Lung microvascular endothelial cell (primary cell): ENCODE measurements at regions not wholly inside any gene's neighbourhood (a gene's known extent, or its start where the extent isn't known, plus 50 kb on each side); places are given as distances from the start of the nearest gene placed in this dataset.
"Not testable (repeated sequence)": the region's sequence is repeated elsewhere in the genome, so short reads cannot be mapped to it uniquely, and the experiment has no call there.

Experiments
- DNase-seq, 2 donors: peaks; one replicate each; pipeline versions ENCODE4 v3.0.0 to v3.0.0-alpha.2; 2010; ENCODE audit warnings: low read depth in 2 of 2

DNA sequence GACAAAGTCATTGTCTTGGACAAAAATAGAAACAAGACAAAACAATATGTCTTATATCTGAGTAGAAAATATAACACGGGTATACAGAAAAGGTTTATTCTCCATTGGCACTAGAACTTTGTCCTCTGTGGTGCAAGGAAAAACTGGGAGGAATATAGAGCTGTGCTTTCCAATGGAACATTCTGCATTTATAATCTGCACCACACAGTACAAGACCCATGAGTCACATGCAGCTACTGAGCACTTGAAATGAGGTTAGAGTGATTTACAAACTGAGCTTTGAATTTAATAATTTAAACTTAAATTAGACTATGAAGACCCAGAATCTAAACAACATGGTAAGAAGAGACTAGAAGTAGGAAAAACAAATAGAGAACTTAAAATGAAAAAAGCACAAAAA, 86.1 kb downstream of the RAP2A start:
- DNase-seq, result no peak

DNA sequence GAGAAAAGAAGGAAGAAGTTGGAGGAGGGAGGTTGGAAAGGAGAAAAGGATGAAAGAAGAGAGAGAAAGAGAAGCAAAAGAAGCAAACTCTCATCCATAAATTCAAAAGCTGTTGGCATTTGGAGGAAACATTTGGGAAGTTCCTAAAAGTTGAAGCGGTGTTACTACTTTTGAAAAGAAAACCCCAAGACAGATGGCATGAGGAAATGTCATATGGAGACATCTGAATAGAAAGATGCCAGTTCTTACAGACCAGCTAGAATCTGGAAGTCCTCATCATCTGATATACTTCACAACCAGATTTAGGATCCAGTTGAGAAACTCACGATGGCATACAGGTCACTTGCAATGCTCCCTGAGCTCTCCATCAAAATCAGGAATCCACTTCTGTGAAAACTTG, 86.9 kb downstream of the RAP2A start:
- no peak for DNase-seq

DNA sequence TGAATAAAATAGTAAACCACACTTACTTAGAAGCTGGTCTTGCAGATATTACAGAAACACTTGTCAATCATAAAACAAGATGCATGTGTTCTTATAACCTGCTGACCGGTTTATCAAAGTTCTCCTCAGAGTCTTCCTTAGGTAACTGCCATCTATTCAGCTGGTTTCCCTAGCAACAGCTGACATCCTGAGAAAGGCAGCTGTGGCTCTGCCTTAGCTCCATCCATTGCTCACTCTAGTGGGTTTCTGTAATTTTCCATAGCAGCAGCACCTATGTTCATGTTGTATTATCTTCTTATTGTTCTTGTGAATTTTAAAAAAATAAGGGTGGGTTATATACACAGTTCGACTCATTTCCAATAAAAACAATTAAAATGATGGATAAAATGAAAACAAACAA, 87.8 kb downstream of the RAP2A start:
- no peak for DNase-seq

DNA sequence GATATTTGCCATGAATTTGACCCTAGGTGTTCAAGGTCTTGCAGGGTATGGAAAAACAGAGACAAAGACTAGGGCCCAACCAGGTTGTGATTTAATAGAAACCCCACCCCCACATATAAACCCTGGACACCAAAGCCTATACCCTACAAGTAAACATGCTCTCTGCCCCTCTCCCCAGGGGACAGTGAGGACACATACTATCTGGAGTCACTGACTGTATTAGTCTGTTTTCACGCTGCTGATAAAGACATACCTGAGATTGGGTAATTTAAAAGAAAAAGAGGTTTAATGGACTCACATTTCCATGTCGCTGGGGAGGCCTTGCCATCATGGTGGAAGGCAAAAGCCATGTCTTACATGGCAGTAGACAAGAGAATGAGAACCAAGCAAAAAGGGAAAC, 88.3 kb downstream of the RAP2A start:
- DNase-seq, result no peak

DNA sequence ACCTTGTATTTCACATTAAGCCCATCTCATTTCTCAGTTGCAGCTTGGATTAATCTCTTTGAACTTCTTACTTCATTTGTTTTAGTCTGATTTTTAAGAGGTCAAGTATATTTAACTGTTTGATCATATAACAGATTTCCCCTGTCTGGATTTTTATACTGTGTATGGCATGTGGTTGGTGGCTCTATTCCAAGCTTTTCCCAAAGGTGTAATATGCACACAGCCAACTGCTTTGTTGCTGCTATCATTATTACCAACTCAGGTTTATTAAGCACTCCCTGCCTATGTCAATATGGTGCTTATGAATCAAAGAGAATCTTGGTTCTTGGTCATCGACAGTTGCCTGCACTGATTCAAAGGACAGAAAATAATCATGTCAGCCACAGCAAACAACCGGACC, 92.6 kb downstream of the RAP2A start:
- DNase-seq, result no peak

DNA sequence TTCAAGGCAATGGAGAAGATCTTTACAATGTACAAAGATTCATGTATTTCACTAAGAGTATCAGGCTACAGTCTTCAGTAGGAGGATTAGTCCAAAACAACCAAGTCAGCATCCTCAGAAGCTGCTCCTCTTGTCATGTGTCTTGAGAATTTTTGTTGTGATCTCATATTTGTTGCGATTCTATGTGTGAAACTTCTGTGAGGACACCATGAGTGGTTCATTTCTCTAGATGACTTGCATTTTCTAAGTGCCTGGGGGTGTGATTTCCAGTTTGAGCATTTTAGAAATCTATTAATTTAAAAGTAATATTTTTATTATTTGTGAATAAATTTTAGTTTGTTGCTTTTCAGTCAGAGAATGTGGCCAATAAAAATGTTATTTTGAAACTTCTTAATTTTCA, 94.5 kb downstream of the RAP2A start:
- DNase-seq, result no peak

DNA sequence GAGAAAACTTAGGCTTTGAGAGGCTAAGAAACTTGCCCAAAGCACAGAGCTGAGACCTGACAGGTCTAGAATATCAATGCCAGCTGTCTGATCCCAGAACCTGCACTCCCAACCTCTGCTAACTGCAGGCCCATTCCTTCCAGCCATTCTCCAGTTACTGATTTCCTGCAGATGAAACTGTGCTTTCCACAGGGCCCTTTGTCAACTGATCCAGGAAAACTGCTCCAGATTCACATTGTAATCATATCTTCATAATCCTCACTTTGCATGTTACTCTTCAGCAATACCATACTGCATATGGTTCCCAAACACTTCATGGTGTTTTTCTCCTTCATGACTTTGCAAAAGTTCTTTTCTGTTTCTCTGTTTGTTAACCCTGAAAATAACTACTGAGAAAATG, 100.6 kb downstream of the RAP2A start:
- DNase-seq, result no peak

DNA sequence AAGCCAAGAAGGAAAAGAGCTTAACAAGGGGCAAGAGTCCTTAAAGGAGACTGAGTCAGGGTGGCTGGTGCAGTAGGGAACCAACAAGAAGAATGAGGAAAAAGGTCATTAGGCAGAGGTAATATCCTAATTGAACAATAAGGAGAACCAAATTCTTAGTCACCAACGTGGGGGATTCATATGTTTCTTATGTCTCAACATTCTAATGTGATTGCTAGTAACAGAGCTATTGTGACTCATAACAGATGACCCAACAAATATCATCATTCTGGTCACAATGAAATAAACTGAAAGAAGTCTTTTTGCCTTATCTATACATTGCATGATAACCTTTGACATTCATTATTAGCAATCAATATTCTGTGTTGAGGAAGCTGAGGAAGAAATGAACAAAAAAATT, 101.6 kb downstream of the RAP2A start:
- DNase-seq, result no peak

DNA sequence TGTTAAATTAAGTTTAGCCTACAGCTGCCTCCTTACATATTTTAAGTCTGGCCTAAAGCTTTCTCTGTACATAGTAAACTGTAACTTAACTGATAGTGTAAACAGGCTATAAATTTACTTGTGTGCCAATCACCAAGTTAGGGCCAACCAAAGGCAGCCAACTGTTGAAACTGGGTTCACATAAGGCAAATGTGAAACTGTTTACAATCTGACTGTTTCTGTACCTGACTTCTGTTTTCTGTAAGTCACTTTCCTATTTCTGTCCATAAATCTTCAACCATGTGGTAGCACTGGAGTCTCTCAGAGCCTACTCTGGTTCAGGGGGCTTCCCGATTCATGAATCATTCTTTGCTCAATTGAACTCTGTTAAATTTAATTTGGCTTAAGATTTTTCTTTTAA, 103.1 kb downstream of the RAP2A start:
- no peak for DNase-seq

DNA sequence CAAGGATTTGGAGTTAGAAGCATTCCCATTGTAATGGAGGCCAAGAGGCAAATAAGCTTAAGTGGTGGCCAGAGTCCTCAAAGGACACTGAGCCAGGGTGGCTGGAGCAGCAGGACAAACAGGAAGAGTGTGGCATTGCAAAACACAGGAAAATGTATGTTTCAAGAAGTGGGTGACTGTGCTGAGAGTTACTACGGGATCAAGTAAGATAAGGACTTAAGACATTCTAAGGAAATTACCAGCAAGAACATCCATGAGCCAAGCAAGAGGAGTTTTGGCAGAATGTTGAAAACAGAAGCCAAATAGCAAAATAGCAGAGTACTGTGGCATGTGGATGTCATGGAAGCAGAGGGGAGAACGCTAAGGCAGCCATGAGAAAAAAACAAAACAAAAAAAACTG, 104.2 kb downstream of the RAP2A start:
- DNase-seq, result no peak

DNA sequence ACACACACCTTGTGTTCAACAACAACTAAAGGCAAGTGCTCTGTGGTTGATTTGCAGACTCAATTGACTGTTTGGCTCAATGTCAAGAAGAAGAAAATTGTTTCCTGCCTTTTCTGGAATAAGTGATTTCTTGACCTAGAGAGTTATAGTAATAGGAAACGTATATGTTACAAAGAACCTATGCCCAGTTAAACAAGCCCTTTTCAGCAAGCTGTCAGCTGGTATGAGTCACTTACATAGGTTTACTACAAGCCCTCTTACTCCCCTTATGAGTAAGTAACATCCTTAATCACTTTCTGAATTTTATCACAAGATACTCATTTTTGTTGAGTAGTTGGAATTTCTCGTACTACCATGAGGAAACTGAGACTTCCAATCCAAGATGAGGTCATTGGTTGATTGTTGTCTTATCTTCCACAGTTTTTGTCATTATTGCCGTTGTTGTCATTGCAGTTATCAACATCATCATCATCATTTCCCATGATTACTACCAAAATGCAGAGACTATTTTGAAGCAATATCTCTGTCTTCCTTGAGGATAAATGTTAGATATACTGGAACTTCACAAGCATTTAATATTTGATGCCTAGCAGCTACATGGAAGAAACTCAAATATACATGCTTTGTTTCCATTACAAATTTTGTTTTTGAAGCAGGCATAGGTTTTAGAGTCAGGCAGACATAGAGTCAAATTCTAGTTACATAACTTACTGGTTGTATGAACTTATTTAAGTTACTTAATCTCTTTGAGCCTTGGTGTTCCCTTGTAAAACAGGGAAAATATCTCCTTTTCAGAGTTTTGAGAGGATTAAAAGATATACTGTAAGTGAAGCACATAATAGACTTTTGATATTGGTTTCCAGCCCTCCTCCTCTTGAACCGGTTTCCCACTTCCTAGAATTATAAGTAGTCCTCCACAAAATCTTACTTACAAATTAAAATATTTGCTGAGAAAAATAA, 106.0 kb downstream of the RAP2A start:
- no peak for DNase-seq

DNA sequence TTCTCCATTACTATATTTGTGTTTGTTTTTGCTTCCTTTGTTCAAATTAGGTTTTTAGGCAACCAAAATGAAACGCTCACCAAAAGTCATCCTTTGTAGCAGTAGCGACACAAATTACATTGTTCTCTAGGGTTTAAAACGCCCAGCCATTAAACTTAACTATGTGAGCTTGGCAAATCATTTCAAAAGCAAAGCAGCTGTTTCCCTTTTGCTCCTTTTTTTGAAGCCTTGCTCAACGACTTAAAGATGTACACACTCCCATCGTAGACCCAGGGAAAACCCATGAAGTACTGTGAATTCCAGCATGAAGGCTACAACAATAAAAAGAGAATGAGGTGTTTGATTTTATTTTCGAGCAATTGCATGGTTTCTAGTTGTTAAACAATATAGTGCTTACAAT, 106.7 kb downstream of the RAP2A start:
- no peak for DNase-seq

DNA sequence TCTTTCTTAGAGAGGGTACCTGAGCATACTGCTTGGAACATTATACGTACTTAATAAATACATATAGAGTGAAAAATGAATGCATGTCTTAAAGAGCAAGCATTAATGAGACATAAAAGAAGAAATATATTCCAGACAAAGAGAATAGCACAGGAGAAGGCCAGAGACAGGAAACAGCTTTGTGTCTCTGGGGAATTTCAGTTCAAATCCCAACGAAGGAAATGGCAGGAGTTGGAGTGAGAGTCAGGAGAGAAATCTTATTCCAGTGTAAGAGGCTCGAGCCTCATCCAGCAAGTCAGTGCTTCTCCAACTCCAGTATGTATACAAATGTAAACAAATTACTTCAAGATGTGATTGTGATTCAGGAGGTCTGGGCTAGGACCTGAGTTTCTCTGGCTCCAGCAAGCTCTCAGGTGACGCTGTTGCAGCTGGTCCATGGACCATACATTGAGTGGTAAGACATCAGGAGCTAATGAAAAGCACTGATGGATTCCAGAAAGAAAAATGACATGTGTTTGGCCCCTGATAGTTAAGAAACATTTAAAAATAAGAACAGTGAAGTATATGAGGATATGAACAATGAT, 108.2 kb downstream of the RAP2A start:
- no peak for DNase-seq

DNA sequence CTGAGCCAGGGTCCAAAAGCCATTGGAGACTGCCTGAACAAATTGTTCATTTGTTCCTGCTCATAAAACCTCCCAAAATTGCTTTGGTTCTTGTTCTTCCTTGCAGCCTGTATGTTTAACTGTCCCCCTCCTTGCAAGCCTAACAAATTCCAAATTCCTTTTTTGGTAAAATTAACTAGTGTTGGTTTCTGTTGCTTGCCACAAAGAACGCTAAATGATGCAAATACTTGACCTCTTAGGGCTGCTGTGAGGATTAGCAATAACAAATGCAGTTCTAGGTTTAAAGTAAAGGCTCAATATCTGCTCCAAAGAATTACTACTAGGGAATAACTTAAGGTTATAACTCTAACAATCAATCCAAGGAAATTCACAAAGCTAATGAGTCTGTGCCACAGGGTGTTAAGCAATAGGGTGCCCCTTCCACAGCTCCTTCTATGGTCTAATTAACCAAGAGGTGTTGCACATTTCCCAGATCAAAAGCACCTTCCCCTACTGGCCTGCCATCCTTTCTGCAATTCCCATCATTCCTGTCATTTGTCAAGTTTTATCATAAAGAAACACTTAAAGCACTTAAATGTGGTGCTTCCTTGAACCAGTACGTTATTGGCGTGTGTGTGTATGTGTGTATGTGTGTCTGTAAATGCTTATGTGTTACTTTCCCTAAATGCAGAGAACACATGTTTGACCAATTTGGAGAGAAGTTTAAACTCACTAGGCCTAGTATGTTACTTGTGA, 110.2 kb downstream of the RAP2A start:
- DNase-seq, result no peak

DNA sequence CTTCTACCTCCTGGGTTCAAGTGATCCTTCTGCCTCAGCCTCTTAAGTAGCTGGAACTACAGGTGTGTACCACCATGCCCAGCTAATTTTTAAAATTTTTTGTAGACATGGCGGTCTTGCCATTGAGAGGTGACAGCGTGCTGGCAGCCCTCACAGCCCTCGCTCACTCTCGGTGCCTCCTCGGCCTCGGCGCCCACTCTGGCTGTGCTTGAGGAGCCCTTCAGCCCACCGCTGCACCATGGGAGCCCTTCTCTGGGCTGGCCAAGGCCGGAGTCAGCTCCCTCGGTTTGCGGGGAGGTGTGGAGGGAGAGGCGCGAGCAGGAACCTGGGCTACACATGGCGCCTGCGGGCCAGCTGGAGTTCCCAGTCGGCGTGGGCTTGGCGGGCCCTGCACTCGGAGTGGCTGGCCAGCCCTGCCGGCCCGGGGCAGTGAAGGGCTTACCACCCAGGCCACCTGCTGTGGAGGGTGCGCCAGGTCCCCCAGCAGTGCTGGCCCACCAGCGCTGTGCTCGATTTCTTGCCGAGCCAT, 111.1 kb downstream of the RAP2A start:
- not testable (repeated sequence) for DNase-seq

DNA sequence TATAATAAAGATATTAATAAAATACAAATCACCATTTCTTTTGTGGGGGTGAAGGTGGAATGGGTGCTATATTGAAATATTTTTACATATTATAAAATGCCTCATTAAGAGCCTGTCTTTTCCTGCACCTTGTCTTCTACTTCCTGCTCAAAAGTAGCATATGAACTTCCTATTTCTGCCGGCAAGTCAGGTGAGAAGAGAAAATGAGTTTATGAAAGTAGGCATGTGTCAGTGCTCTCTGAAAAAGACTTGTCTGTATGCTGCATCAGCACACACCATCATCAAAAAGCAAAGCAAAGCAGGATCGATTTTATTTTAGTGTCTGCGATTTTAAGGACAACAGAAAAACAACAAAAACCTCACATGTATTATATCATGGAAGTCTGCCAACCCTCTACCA, 114.2 kb downstream of the RAP2A start:
- DNase-seq, result no peak

DNA sequence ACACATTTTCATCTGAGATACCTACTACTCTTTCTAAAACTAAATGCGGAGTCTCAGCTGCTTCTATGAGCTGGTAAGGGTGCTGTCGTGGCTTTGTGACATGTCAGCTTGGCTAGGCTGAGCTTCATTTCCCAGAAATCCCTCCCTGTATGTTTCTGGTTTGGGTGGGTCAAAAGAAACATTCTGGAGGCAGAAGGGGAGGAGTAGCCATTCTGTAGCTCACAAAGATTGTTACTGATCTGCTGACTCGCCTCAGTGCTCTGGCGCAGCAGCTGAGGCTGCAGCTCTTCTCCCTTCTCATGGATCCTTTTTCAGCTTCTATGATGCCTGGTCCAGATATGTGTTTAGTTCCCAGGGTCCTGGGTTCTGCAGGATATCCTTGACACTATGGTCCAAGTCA, 114.7 kb downstream of the RAP2A start:
- DNase-seq, result no peak

DNA sequence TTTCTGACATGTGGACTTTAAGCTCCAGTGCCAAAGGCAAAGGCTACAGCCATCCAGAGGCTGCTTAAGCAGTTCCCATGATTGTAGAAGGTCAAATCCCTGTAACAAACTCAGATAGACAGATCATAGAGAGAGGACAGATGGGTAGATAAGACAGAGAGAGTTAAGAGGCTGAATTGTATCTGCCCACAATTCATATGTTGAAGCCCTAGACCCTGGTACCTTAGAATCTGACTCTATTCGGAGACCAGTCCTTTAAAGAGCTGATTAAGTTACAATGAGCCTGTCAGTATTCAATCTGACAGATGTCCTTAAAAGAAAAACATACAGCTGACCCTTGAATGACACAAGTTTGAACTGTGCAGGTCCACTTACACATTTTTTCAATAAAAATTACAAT, 115.2 kb downstream of the RAP2A start:
- no peak for DNase-seq

DNA sequence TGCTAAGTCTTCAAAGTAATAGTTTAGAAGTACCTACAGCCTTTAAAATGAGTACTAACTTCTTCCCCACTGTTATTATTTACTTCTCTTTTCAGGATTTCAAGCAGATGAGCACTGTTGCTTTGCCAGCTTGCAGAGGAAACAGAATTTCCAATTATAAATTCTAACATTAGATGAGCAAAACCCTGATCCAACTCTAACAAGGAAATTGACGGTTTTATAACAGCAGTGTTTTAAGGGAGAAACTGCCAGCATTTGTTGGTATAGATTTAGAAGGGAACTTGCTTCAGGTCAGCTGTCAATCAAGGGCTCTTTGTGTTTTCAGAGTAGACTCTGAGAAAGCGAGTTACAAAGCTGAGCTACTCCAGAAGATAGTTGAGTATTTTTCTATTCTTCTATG, 120.5 kb downstream of the RAP2A start:
- no peak for DNase-seq

DNA sequence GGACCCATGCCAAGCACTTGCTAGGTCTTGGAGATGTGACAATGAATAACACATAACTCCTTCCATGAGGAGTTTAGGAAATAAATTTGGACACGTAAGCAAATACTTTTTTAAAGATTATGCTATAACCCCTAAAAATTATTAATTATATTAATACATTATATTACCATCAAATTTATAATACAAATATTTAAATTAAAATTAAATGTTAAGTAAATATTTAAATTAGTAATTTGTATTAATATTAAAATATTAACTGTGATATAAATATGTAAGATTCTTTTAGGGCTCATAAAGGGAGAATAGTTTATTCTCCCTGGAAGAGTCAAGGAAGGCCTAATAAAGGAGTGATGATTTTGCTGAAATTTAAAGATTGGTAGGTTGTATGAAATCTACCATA, 121.1 kb downstream of the RAP2A start:
- DNase-seq, result no peak

DNA sequence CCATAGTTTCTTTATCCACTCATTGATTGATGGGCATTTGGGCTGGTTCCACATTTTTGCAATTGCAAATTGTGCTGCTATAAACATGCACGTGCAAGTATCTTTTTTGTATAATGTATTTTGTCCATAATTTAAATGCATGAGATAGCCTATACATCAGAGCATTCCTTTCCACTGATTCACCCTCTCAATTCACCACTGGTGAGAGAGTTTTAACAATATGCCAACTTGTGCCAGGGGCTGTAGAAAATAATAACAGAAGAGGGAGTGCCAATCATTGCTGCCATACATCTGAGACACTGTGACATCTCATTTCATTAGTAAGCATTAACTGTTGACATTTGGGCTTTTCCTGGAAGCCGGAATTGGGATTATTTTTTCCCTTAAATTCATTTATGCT, 125.1 kb downstream of the RAP2A start:
- DNase-seq, result no peak

DNA sequence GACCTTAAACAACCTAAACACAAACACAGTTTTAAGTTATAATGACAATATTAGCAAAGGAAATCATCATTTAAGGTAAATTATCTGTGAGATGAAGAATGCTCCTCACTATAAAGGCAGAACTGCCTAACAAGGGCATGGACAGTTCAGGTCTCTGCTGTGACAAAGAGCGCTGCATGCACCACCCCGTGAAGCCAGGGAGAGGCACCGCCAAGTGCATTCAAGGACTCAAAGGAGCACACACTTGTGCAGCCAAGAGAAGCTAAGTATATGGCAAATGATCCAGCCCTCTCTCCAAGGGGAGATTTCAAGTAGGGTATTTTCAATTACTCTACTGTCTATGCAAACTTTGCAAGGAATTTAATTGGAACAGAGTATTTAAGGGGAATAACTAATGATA, 126.0 kb downstream of the RAP2A start:
- no peak for DNase-seq
